ENCODE measurements at regions not wholly inside any gene's neighbourhood (a gene's known extent, or its start where the extent isn't known, plus 50 kb on each side); places are given as distances from the start of the nearest gene placed in this dataset.

- TF ChIP-seq CTCF (IDR thresholded peaks at IDR 0.05 in 4 of 5, conservative IDR thresholded peaks at IDR 0.05 in 1 of 5), result no peak
- no peak for TF ChIP-seq POLR2A (IDR thresholded peaks at IDR 0.05)
These were observed 105.7 kb upstream of the RAD23B start for GRCh38 chr9:107177243-107177839.
